B cell (primary cell): ENCODE measurements at regions not wholly inside any gene's neighbourhood (a gene's known extent, or its start where the extent isn't known, plus 50 kb on each side); places are given as distances from the start of the nearest gene placed in this dataset.

Experiments used
- CTCF ChIP-seq: fragments of 200-600 bp; IDR thresholded peaks from one replicate; pipeline ENCODE4 v1.8.0; 2022; ENCODE audit warnings: antibody characterized with exemption, mild to moderate bottlenecking
- EZH2 ChIP-seq: IDR thresholded peaks from 2 replicates; pipeline ENCODE4 v1.6.1; 2012; ENCODE audit warnings: borderline replicate concordance, low read depth, mild to moderate bottlenecking, moderate library complexity, low read length; ENCODE audit not compliant: insufficient read depth, poor library complexity, severe bottlenecking

GRCh38 chr10:44186150-44186549 is 198.7 kb downstream of the CXCL12 start:
- TF ChIP-seq EZH2 (no peak), CTCF (no peak)
